ENCODE measurements at regions not wholly inside any gene's neighbourhood (a gene's known extent, or its start where the extent isn't known, plus 50 kb on each side); places are given as distances from the start of the nearest gene placed in this dataset.

DNA sequence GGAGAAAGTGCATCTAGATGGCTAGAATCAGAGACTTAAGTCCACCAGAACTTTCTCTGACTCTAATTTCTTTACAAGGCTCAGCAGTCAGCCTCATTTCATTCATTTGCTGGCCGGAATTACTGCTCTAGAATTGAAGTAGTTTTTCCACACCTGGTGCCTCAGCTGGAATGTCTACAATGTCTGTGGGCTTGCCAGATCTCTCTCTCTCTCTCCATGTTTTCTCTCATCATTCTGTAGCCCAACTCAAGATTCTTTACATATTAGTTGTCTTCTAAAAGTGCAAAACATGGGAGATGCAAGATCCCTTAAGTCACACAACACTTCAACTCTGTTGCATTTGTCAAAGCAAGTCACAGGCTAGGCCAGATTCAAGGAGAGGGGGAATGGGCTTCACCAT lies 103.9 kb upstream of the TAF11L2 start:
- no peak for DNase-seq (ENCODE audit: extremely low spot score, unreplicated experiment)
- Mint-ChIP-seq H3K36me3 (ENCODE audit: unreplicated experiment) (no peaks in the 10 kb centered on the region), H3K27ac (ENCODE audit: unreplicated experiment) (no peak overlapping the region), H3K4me3 (ENCODE audit: unreplicated experiment) (no peak overlapping the region), H3K9me3 (ENCODE audit: unreplicated experiment) (peaks cover 11% of the 10 kb centered on the region), H3K4me1 (ENCODE audit: unreplicated experiment) (peaks cover 32% of the 10 kb centered on the region), H3K27me3 (ENCODE audit: unreplicated experiment) (no peaks in the 10 kb centered on the region)
- TF ChIP-seq, protein P1, sequence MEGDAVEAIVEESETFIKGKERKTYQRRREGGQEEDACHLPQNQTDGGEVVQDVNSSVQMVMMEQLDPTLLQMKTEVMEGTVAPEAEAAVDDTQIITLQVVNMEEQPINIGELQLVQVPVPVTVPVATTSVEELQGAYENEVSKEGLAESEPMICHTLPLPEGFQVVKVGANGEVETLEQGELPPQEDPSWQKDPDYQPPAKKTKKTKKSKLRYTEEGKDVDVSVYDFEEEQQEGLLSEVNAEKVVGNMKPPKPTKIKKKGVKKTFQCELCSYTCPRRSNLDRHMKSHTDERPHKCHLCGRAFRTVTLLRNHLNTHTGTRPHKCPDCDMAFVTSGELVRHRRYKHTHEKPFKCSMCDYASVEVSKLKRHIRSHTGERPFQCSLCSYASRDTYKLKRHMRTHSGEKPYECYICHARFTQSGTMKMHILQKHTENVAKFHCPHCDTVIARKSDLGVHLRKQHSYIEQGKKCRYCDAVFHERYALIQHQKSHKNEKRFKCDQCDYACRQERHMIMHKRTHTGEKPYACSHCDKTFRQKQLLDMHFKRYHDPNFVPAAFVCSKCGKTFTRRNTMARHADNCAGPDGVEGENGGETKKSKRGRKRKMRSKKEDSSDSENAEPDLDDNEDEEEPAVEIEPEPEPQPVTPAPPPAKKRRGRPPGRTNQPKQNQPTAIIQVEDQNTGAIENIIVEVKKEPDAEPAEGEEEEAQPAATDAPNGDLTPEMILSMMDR (IDR thresholded peaks at IDR 0.05), result no peak

DNA sequence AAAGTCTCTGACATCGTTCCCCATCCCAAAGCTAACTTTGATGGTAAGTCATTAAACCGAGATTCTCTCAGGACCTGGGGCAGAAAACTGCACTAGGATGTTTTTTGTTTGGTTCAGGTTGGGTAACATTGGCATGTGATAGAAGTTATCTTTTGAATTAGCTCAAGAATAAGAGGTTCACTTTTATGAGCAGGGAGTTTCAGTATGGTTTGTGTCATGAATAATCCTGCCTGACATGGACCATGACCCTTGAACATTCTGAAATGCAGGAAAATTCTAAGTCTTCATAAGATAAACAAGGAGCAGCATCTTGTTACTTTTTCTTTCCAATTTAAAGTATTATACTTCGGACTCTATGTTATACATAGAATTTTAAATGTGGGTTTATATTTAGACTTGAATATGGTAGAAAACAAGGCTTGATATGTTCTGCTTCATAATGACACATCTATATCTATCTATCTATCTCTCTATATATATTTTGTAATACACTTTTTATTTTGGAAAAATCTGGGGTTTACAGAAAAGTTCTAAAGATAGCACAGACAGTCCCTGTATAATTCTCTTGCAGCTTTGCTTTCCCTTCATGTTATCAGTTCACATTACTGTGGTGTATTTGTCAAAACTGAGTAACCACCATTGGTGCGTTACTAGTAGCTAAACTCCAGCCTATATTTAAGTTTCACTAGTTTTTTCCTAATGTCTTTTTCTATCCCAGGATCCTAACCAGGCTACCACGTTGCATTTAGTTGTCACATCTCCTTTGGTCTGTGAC lies 102.7 kb upstream of the TAF11L2 start:
- TF ChIP-seq, protein P1 (IDR thresholded peaks at IDR 0.05), result no peak
- H3K36me3 Mint-ChIP-seq (ENCODE audit: unreplicated experiment), result no peaks in the 10 kb centered on the region
- H3K27ac Mint-ChIP-seq (ENCODE audit: unreplicated experiment), result no peak overlapping the region
- H3K9me3 Mint-ChIP-seq (ENCODE audit: unreplicated experiment), result peaks cover 11% of the 10 kb centered on the region
- no peak for DNase-seq (ENCODE audit: extremely low spot score, unreplicated experiment)
- no peaks in the 10 kb centered on the region for H3K27me3 Mint-ChIP-seq (ENCODE audit: unreplicated experiment)
- no peak overlapping the region for H3K4me3 Mint-ChIP-seq (ENCODE audit: unreplicated experiment)
- H3K4me1 Mint-ChIP-seq (ENCODE audit: unreplicated experiment), result peaks cover 32% of the 10 kb centered on the region

DNA sequence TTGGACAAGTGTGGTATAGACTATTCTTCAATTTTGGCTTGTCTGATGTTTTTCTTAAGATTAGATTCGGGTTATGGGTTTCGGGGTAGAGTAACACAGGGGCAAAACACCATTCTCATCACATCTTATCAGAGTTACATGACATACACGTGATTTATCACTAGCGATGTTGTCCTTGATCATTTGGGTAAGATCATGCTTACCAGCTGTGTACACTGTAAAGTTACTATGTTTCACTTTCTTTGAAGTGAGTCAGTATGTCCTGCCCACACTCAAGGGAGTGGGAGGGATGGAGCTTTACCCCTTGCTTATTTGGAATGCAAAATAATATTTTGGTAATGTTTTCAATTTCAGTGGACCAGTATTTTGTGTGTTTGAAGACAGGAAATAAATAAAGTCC lies 101.8 kb upstream of the TAF11L2 start:
- no peaks in the 10 kb centered on the region for H3K36me3 Mint-ChIP-seq (ENCODE audit: unreplicated experiment)
- H3K4me3 Mint-ChIP-seq (ENCODE audit: unreplicated experiment), result no peak overlapping the region
- TF ChIP-seq, protein P1 (IDR thresholded peaks at IDR 0.05), result no peak
- H3K9me3 Mint-ChIP-seq (ENCODE audit: unreplicated experiment), result peaks cover 11% of the 10 kb centered on the region
- peaks cover 37% of the 10 kb centered on the region for H3K4me1 Mint-ChIP-seq (ENCODE audit: unreplicated experiment)
- H3K27me3 Mint-ChIP-seq (ENCODE audit: unreplicated experiment), result no peaks in the 10 kb centered on the region
- no peak for DNase-seq (ENCODE audit: extremely low spot score, unreplicated experiment)
- H3K27ac Mint-ChIP-seq (ENCODE audit: unreplicated experiment), result no peak overlapping the region

DNA sequence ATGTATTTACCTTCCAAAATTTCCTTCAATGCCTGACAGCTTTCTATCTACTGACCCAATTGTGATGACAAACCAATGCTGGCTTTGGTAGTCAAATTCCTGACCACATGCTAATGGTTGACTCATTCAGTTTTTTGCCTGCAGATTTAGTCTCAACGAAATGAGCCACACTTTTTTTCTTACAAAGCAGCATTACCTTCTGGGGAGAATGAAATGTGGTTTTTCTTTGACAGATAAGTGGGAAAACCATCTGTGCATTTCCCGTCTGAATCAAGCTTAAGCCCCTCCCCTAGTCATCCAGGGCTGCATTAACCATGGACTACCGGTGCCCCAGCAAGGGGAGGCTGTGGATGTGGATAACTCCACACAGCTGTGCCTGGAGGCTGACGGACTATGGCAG lies 99.6 kb upstream of the TAF11L2 start:
- Mint-ChIP-seq H3K36me3 (ENCODE audit: unreplicated experiment) (no peaks in the 10 kb centered on the region), H3K4me1 (ENCODE audit: unreplicated experiment) (peaks cover 51% of the 10 kb centered on the region), H3K27me3 (ENCODE audit: unreplicated experiment) (peaks cover 5% of the 10 kb centered on the region), H3K27ac (ENCODE audit: unreplicated experiment) (peak overlapping the region; percentile 5), H3K9me3 (ENCODE audit: unreplicated experiment) (peaks cover 11% of the 10 kb centered on the region), H3K4me3 (ENCODE audit: unreplicated experiment) (no peak overlapping the region)
- no peak for DNase-seq (ENCODE audit: extremely low spot score, unreplicated experiment)
- TF ChIP-seq, protein P1 (IDR thresholded peaks at IDR 0.05), result no peak

DNA sequence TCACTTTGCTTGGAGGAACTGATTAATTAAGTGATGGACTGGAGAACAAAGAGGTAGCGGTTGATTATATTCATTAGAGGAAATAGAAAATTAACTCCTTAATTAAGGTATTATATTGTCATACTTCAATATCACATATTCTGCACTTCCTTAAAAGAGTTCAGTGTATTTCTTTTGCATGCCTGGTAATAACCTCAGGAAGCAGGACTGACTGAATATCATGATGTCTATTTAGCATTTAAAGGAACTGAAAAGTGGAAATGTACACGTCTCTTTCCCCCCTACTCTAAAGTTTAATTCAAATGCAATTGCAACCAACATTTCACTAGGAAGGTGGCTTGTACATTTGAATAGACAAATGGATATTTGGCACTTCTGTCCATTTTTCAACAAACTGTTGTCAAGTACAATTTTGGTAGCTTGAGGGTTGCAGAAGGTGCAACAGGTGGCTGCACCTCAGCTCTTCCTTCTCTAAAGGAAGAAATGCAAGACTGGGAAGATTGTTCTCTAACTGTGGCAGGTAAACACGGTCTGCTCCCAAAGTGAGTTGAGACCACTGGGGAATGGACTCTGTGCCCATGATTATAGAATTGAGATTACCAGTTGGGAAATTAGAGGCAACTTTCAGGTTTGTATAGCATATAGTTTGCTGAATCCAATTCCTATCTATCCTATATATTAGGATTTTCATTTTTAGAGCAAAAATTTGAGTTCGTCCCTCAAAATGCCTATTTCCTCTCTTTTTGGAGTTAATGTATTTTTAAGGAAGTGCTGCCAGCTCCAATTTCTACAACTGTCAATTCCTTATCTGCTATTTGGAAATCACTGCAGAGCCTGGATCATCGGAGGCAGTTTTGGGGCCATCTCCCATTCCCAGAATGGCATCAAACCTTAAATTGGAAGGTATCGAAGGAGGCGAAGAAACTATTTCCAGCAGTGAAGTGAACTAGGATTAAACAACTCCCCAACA lies 98.9 kb upstream of the TAF11L2 start:
- peaks cover 51% of the 10 kb centered on the region for H3K4me1 Mint-ChIP-seq (ENCODE audit: unreplicated experiment)
- H3K9me3 Mint-ChIP-seq (ENCODE audit: unreplicated experiment), result peaks cover 10% of the 10 kb centered on the region
- no peak overlapping the region for H3K4me3 Mint-ChIP-seq (ENCODE audit: unreplicated experiment)
- H3K27ac Mint-ChIP-seq (ENCODE audit: unreplicated experiment), result peak overlapping the region; percentile 5
- no peak for DNase-seq (ENCODE audit: extremely low spot score, unreplicated experiment)
- TF ChIP-seq, protein P1 (IDR thresholded peaks at IDR 0.05), result no peak
- H3K36me3 Mint-ChIP-seq (ENCODE audit: unreplicated experiment), result no peaks in the 10 kb centered on the region
- peaks cover 11% of the 10 kb centered on the region for H3K27me3 Mint-ChIP-seq (ENCODE audit: unreplicated experiment)
